NCI-H1417 treated with DMSO at 0.1 percent for 48 hours (cell line): ENCODE measurements at regions not wholly inside any gene's neighbourhood (a gene's known extent, or its start where the extent isn't known, plus 50 kb on each side); places are given as distances from the start of the nearest gene placed in this dataset.

Source experiments
- DNase-seq: peaks from one replicate; lab custom pipeline; 2025; lab: John Stamatoyannopoulos, UW

DNA sequence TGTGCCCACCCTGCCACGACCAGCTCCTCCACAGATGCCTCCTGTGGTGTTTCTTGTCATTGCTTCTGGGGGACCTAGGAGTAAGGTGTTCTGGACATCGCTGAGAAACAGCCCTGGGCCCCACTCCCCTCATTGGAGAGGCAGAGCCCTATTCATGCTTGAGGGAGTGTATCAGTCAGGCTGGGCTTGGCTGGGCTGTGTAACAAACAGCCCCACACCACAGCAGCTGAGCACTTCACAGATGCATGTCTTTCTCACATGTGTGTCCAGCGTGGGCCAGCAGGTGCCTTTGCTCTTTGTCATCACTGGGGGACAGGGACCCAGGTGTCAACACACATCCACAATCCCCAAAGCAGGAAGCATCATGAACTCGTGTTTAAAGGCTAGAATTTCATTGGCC lies 65.1 kb upstream of the FBRSL1 start:
- no peak for DNase-seq

DNA sequence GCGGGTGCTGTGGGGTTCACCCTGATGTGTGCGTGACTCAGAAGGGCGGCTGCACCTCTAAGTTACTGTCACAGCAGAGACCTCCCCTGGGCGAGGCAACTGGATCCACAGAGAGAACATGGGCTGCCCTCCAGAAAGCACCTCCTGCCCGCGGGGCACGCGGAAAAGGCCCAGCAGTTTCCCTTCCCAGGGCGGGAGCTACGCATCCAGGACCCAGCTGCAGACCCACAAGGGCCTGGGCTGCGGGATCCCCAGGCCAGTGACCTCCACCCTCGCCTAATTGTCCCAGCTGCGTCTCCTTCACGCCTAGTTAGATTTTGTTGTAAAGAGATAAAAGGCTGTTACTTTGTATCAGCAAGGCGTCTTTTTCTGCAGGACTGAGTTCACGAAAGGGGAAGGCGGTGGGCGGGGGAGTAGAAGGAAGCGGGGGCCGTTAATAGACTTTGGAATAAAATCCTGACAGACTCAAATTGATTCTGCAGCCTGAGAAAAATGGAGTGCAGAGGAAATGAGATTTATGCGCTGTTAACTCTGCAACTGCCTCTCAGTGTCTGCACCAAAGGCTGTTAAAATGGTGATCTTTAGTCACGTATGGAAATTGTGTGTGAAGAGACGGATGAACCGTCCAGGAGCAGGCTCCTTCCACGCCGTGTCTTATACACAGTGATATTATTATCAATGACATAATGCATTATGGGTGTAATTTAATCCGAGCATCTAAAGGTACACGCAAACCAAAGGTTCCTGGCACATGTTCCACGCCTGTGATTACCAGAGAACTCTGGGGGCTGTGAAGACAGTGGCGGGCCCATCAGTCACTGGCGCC lies 65.9 kb upstream of the FBRSL1 start:
- DNase-seq = no peak

DNA sequence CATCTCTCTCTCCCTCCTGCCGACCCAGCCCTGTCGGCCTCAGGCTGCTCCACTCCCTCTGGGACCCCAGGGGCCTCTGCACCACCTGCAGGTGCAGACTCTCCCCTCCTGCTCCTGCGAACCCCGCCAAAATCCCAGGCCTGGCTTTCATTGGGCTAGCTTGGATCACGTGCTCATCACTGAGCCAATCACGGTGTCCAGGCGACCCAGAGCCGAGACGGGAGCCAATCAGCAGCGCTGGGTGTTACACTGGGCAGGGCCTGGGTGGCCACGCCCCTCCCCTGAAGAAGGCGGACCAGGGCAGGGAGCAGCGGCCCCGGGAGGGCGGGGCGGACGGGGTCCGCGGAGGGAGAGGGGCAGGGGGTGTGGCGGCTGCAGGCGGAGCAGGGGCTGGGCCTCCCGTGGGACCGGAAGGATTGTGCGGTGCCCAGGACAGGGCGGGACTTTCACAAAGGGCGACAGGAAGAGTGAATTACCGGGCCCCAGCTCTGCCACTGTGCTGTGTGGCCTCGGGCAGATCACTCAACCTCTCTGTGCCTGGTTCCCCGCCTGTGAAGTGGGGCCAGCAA lies 66.6 kb upstream of the FBRSL1 start:
- no peak for DNase-seq

- no peak for DNase-seq
Observed at GRCh38 chr12:132422381-132423043, 67.4 kb upstream of the FBRSL1 start.

DNA sequence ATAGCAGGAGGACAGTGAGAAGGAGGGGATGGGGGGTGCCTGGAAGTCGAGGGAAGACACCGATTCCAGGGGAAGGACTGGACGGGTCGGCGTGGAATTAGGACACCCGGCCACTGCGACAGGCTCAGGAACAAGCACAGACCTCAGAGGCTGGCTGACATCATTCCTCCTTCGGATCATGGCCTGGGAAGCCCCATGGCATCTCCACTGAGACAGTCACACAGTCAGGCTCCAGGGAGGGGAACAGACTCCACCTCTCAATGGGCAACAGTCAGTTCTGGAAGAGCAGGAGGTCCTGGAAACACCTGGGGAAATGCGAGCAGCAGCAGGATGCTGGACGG lies 67.9 kb upstream of the FBRSL1 start:
- no peak for DNase-seq

DNA sequence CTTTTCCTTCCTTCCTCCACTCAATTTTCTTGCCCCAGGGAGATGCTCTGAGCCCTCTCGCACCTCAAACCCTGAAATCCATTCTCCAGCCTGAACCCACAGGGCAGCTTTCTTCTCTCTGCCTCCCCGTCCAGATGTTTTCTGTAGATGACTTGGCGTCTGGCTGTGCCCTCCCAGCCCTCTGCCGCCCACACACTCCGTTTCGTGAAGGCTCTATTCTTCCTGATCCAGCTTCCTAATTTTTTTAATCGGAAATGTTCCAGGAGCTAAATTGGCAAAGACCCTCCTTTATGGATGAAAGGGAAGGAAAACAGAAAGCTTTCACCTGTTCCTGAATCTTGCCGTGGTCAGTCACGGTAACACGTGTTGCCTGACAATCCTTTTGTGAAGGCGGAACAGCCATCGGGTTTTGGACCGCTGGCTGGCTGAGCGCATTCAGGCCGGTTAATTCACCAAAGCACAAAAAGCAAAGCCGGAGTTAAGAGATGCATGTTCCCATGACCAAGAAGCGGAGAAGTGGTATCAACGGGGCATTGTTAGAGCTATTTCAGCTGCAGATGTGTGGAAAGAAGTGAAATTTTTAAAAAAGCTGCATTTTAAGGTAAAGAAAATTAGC lies 70.2 kb upstream of the FBRSL1 start:
- DNase-seq = no peak

DNA sequence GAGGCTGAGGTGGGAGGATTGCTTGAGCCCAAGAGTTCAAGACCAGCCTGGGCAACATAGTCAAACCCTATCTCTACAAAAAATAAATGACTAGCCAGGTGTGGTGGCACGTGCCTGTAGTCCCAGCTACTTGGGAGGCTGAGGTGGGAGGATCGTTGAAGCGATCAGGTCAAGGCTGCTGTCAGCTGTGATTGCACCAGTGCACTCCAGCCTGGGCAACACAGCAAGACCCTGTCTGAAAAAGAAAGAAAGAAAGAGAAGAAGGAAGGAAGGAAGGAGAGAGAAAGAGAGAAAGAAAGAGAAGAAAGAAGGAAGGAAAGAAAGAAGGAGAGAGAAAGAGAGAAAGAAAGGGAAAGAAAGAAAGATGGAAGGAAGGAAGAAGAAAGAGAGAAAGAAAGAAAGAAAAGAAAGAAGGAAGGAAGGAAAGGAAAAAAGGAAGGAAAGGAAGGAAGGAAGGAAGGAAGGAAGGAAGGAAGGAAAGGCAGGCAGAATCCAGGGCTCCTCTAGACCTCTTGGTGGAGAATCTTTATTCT lies 71.5 kb upstream of the FBRSL1 start:
- no peak for DNase-seq

DNA sequence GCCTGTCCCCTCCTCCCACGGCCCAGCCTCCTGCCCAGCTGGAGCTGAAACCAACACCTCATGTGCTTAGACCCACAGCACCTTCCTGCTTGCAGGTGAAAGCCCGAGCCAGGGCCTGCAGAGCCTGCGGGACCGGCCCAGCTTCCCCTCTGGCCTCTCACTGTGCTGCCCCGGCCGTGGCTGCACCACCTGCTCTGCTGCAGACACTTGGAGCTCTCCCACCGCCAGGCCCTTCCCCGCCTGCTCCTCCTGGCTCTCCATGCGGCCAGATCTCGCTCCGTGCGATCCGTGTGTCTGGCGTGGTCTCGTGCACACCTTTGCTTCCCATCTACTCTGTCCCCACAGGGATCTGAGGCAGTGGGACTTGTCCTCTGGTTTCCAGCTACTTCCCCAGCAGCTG lies 72.2 kb upstream of the FBRSL1 start:
- no peak for DNase-seq

GRCh38 chr12:132416827-132417226 lies 73.1 kb upstream of the FBRSL1 start:
- no peak for DNase-seq

DNA sequence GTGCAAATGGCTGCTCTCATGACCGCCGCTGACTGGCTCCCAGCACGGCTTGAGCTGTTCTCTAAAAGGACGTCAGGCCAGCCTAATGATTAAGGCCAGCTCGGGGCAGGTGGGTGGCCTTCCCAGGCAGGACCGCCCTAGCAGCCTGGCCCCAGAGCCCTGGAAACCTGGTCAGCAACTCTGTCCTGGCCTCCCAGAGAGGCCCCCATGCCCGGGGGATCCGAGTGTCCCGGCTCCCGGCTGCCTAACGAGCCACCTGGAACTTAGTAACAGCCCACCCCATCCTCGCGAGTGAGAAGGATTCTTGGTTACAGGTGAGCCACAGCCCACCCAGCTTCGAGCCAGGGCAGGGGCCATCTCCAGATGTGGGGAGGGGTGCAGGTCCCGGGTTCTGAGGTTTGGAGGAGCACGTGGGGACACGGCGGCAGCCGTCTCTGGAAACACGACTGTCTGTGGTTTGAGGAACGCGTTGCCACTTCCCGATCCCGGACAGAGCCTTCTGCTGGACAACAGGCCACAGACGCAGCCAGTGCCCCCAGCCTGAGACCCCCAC lies 73.8 kb upstream of the FBRSL1 start:
- DNase-seq = no peak

- no peak for DNase-seq
Observed at GRCh38 chr12:132415327-132416120, 74.4 kb upstream of the FBRSL1 start.

DNA sequence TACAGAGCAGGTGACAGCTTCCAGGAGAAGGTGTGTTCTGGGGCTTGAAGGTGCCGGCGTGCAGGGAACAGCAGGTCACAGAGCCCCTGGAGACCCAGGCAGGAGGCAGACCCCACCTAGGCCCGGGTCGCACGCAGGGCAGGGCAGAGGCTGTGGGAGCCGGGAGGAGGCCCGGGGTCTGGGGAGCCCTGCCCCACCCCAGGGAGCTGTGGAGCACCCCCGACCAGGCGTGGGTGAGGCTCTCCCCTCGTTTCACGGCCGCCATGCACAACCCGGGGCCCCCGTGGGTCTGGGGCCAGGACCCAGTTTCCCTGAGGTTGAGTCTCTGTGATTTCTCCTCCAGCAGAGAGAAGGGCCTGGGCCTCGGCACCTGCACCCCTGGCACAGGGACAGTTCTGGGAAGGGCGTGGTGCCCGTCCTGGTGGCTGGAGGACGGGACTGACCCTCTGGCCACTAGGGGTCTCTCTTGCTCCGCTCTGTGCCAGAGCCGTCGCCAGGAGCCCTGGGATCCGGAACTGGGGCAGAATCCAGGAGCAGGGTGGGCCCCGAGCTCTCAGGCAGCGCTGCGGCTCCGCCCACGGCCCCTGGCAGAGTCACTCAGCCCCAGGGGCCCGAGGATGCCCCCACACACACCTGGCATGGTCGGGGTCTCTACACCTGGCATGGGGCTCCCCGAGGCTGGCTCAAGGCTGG lies 75.2 kb upstream of the FBRSL1 start:
- DNase-seq = no peak

- no peak for DNase-seq
Observed at GRCh38 chr12:132413931-132414588, 75.9 kb upstream of the FBRSL1 start.

GRCh38 chr12:132411457-132411856 lies 78.5 kb upstream of the FBRSL1 start:
- DNase-seq = no peak

GRCh38 chr12:132410849-132411248 lies 79.1 kb upstream of the FBRSL1 start:
- DNase-seq = no peak

DNA sequence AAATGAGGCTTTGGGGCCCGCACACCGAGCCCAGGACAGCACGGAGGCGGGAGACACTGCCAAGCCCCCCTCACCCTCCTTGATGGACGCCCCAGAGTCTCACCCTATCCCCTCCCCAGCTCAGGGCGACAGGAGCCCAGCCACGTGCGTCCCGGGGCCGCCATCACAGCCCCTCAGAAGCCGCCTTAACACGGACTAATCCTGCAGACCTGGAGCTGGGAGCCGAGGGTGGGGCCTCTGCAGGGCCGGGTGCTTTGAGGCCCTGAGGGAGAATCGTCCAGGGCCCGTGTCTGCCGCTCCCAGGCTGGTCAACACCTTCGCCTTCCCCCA lies 79.7 kb upstream of the FBRSL1 start:
- no peak for DNase-seq

DNA sequence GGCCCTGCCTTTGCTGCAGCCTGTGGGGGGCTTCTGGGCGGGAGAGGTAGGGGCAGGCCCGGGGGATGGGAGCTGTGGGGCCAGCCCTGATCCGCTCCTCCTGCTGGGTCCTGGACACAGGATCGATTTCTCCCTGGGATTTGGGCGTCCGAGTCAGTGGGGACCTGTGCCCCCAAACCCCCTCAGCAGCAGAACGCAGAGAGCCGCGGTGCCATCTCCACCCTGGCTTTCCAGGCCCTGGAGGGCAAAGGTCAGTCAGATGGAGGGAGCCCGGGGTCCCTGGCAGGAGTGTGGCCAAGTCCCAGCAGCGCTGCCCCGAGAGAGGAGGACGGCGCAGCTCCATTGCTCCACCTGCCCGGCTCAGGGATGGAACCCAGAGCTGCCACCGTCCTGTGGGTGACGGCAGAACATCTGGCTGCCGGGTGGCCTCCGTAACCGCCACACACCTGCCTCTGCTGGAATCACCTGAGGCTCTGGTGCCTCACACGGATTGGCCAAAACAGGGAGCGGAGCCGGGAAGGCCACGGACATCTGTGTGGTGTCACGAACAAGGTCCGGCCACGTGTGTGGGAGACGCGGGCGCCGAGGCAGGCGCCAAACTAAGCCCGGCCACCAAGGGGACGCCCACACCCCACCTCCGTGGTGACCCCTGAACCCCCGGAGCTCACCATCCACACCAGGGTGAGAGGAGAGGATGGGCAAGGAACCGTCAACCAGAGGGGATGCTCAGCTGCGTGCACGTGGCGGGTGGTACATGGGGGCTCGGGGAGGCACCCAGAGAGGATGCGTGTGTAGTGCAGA lies 80.3 kb upstream of the FBRSL1 start:
- no peak for DNase-seq

GRCh38 chr12:132408626-132409494 lies 79.5 kb upstream of the GALNT9 start:
- no peak for DNase-seq

GRCh38 chr12:132407992-132408391 lies 78.6 kb upstream of the GALNT9 start:
- DNase-seq = no peak
